HG03097 (cell line): ENCODE measurements at regions not wholly inside any gene's neighbourhood (a gene's known extent, or its start where the extent isn't known, plus 50 kb on each side); places are given as distances from the start of the nearest gene placed in this dataset.
"Not testable (repeated sequence)": the region's sequence is repeated elsewhere in the genome, so short reads cannot be mapped to it uniquely, and the experiment has no call there.

Experiments
- ATAC-seq: cut with Tn5 transposase; IDR thresholded peaks from one replicate; pipeline ENCODE4 v1.9.1; 2021; ENCODE audit not compliant: unreplicated experiment, low FRiP score

- ATAC-seq, result no peak
These were observed 175.6 kb downstream of the TMEM161B start for GRCh38 chr5:88092958-88093605.

DNA sequence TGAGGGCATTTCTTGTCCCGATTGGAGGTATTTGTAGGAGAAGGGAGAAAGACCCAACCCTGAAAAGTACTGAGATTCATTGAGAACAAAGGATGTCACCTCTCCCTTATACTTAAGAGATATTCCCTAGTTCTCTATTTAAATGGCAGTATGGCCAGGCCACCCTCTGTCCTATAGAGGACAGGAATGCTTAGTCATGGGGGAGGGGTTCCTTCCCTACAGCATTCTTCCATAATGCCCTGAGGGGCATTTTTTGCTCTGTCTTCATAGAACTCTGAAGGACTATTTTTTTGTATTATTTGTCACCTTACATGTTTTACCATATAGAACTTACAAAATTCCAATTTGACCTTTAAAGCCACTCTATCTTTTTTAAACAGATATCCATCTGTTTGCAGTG, 176.3 kb downstream of the TMEM161B start:
- ATAC-seq, result no peak

DNA sequence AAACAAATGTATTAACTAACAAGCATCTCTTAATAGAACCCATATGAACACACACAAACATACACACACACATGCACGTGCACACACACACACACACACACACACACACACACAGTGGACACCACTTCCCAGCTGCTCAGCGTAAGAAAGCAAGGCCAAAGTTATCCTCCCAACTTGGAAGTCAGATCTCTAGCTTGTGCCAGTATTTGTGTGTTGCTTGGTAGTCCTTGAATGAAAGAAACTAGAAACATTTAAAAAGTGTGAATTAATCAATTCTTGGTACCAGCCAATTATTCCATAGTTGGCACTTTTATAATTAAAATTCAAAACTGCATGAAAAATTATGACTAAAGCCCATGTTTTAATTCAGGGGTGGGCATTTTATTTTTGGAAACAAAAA, 178.1 kb downstream of the TMEM161B start:
- ATAC-seq, result no peak

- no peak for ATAC-seq
These were observed 178.8 kb downstream of the TMEM161B start for GRCh38 chr5:88089719-88090390.

DNA sequence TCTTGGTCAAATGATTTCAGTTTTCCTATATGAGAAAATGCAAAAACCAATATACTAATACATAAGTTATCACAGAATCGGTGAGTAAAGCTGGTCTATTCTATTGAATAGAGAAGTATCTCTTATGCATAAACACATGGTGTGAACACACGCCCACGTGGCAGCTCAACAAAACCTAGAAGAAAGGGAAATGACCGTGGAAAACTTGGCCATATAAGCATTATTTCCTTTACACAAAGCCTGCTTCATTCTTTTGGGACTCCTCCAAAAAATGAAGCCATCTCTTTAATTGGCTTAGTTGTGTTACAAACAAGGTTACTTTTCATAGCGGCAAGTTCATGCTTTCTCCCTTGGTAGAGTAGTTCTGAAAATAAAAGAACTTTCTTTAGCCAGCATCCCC, 183.2 kb downstream of the TMEM161B start:
- ATAC-seq, result no peak

DNA sequence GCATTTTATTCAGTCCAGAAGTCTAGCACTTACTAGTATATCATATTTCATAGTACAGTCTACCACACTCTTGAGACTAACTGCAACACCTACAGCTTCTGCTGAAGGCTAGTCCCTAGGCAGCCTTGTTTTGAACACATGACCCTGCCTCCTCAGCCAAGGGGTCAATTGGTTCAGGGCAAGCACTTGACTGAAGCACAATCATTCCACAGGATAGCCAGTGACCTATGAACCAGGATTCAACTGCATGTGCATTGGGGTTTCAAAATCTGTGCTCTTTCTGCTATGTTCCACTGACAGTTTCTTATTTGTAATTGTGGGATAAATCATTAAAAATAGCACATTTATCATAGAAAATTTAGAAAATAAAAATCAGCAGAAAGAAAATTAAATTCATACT, 186.8 kb downstream of the TMEM161B start:
- ATAC-seq, result no peak

- ATAC-seq, result no peak
These were observed 204.8 kb downstream of the TMEM161B start for GRCh38 chr5:88063813-88064212.

- ATAC-seq, result no peak
These were observed 208.5 kb downstream of the TMEM161B start for GRCh38 chr5:88060194-88060593.

- no peak for ATAC-seq
These were observed 210.0 kb downstream of the TMEM161B start for GRCh38 chr5:88058625-88059024.

DNA sequence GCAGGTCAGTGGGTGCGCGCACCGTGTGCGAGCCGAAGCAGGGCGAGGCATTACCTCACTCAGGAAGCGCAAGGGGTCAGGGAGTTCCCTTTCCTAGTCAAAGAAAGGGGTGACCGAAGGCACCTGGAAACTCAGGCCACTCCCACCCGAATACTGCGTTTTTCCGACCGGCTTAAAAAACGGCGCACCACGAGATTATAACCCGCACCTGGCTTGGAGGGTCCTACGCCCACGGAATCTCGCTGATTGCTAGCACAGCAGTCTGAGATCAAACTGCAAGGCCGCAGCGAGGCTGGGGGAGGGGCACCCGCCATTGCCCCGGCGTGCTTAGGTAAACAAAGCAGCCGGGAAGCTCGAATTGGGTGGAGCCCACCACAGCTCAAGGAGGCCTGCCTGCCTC, 216.2 kb downstream of the TMEM161B start:
- ATAC-seq, result not testable (repeated sequence)

- ATAC-seq, result no peak
These were observed 217.5 kb downstream of the TMEM161B start for GRCh38 chr5:88051148-88051547.

GRCh38 chr5:88049737-88050136, 218.9 kb downstream of the TMEM161B start:
- ATAC-seq, result no peak

- no peak for ATAC-seq
These were observed 219.5 kb downstream of the TMEM161B start for GRCh38 chr5:88049156-88049555.

- no peak for ATAC-seq
These were observed 222.6 kb downstream of the TMEM161B start for GRCh38 chr5:88045931-88046461.

DNA sequence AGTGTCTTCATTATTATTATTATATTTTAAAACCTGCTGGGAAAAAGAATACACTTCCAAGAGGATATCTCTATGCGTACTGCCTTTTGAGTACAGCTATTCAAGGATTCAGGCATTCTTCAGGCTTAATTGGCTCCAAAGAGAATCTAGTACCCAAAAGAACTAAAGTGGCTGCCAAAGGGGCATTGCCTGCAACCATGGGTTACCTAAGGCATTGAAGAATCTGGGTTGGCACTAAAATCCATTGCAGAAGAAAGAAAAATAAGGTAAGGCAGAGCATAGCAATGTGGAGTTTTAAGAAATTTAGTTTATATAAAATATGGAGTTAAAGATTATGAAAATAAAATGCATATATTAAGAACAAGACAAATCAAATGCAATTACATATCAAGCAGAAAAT, 223.5 kb downstream of the TMEM161B start:
- ATAC-seq, result no peak

DNA sequence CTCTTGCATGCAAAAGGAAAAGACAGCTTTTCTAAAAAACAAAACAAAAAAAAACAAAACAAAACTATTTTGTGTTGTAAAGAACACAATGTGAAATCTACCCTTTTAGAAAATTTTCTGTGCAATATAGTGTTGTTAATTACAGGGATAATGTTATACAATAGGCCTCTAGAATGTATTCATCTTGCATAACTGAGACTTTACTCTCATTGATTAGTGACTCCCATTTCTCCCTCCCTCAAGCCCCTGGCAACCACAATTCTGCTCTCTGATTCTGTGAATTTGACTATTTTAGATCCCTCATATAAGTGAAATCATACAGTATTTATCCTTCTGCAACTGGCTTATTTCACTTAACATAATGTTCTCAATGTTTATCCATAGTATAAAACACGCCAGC, 234.1 kb downstream of the TMEM161B start:
- no peak for ATAC-seq

DNA sequence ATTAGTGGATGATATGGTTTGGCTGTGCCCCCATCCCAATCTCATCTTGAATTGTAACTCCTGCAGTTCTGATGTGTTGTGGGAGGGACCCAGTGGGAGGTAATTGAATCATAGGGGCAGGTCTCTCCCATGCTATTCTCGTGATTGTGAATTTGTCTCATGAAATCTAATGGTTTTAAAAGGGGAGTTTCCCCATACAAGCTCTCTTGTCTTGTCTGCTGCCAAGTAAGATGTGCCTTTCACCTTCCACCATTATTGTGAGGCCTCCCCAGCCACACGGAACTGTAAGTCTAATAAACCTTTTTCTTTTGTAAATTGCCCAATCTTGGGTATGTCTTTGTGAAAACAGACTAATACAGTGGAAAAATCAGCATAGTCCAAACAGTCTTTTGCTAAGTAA, 235.5 kb downstream of the TMEM161B start:
- ATAC-seq, result no peak

DNA sequence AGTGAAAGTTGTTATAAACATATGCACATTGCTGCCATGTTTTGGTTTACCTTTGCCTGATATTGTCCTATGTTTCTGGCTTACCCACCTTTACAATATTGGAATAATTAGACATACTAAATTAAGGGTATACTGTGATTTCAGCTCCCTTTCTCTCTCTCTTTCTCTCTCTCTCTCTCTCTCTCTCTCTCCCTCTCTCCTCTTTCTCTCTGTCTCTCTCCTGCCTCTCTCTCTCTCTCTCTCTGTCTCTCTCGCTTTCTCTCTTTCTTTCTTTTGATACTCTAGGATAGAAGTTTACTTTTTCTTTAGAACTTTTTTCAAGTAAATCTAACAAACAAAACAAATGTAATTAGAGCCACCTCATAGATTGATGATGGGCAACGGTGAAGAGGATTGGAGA, 239.6 kb downstream of the TMEM161B start:
- no peak for ATAC-seq

GRCh38 chr5:88021141-88021540, 247.5 kb downstream of the TMEM161B start:
- ATAC-seq, result no peak

- not testable (repeated sequence) for ATAC-seq
These were observed 253.7 kb downstream of the TMEM161B start for GRCh38 chr5:88014984-88015383.

GRCh38 chr5:88000877-88001276, 267.8 kb downstream of the TMEM161B start:
- no peak for ATAC-seq

DNA sequence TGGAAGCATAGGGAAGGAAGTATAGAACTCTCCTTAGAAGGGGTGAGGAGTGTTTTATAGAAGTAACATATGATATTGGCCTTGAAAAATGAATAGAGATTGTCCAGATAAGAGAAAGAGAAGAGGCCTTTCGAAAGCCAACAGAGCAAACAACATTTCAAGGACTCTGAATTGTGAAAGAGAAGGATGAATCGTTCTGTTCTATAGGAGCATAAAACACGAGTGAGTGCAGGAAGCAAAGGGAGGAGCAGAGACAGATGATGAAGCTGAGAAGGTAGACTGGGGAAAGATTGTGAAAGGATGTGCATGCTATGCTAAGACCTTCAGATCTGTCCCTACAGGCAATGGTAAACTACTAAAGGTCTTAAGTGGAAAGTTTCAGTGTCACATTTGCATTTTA, 271.0 kb downstream of the TMEM161B start:
- ATAC-seq, result no peak
